GM21619 (cell line): ENCODE measurements at regions not wholly inside any gene's neighbourhood (a gene's known extent, or its start where the extent isn't known, plus 50 kb on each side); places are given as distances from the start of the nearest gene placed in this dataset.
A peak's percentile ranks its signal among the peaks of the same experiment; 100 is the strongest.
"Not testable (repeated sequence)": the region's sequence is repeated elsewhere in the genome, so short reads cannot be mapped to it uniquely, and the experiment has no call there.

Source experiments
- ATAC-seq: cut with Tn5 transposase; IDR thresholded peaks from one replicate; pipeline ENCODE4 v1.9.1; 2021; ENCODE audit not compliant: unreplicated experiment

- ATAC-seq = no peak
Observed at GRCh38 chr6:137968455-137968804, 101.4 kb downstream of the TNFAIP3 start.

GRCh38 chr6:137968901-137969300 is 101.8 kb downstream of the TNFAIP3 start:
- no peak for ATAC-seq

DNA sequence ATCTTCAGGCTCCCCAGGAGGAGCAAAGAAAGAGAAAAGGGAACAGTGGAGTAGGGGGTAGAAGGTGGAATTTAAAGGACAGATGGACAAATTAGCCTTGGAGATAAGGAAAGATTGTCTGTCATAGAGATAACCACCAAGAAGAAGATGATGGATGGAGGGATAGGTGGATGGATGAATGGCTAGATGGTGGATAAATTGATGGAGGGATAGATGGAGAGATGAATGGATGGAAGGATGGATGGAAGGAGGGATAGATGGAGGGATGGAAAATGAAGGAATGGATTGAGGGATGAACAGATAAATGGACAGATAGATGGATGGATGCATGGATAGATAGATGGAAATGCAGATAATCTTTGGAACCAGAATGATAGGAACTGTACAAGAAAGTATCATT is 102.8 kb downstream of the TNFAIP3 start:
- ATAC-seq = no peak

GRCh38 chr6:137970368-137970767 is 103.3 kb downstream of the TNFAIP3 start:
- peak; percentile 43 for ATAC-seq

- ATAC-seq = no peak
Observed at GRCh38 chr6:137973201-137973600, 106.1 kb downstream of the TNFAIP3 start.

DNA sequence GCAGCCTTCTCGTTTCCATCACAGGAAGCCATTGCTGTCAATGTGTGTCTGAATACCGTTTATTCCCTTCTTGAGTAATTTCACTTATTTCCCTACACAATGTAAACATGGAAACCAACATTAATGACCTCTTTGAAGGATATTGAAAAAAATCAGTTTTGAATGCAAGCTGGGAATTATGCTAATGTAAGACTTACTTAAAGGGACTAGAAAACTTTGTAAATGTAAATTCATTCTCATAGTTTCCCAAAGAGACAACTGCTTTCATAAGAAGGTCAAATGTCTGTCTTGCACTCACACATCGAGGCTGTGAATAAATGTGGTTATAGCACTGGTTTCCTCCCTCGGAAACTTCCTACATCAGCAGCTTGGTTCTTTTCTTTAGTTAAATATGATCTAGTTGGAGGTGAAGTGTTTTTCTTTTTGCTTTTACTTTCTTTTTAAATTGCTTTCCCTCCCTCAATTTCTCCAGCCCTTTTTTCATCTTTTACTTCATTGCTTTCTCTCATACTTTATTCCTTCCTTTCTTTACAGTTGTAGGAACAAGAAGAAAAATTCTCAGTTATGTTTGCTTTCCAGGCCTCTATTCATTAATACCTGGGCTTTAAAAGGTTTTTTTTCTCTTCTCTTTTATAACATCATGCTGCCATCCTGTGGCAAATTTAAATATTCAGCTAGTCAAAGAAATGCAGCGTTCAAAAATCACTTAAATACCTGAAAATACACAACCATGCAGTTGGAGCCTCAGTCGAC is 108.3 kb downstream of the TNFAIP3 start:
- ATAC-seq = peak; percentile 42

- no peak for ATAC-seq
Observed at GRCh38 chr6:137976430-137976829, 109.4 kb downstream of the TNFAIP3 start.

DNA sequence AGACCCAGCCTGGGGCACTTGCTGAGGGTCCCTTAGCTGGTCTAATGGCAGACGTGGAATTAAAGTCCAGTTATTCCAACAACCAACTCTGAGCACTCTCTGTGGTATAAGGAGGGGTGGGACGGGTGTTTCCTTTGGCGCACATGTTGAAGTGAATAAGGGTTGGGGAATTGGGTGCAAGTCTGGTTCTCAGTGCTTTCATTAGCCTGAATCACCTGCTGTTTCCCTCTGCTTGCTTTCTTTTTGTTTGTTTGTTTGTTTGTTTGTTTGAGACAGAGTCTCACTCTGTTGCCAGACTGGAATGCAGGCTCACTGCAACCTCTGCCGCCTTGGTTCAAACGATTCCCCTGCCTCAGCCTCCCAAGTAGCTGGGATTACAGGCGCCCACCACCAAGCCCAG is 110.1 kb downstream of the TNFAIP3 start:
- ATAC-seq = no peak

DNA sequence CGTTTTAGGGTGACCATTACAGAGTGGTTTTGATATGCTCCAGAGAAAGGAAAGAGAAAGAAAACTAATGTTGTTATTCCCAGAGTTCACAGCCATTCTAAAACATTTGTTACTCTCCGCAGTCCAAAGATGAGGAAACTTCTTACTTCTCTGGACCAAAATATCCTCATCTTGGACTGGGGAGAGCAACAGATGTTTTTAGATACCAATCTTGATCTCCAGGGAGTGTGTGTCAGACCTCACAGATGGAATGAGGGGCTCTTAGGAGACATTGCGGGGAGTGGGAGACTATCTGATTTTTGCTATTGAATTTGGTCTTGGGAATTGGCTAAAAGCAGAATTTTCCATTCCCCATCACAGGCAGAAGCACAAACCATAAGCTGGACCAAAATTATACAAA is 110.8 kb downstream of the TNFAIP3 start:
- no peak for ATAC-seq

GRCh38 chr6:137978252-137978896 is 111.3 kb downstream of the TNFAIP3 start:
- peak; percentile 46 for ATAC-seq

- not testable (repeated sequence) for ATAC-seq
Observed at GRCh38 chr6:137979263-137979662, 112.2 kb downstream of the TNFAIP3 start.

GRCh38 chr6:137980777-137981176 is 113.7 kb downstream of the TNFAIP3 start:
- no peak for ATAC-seq

DNA sequence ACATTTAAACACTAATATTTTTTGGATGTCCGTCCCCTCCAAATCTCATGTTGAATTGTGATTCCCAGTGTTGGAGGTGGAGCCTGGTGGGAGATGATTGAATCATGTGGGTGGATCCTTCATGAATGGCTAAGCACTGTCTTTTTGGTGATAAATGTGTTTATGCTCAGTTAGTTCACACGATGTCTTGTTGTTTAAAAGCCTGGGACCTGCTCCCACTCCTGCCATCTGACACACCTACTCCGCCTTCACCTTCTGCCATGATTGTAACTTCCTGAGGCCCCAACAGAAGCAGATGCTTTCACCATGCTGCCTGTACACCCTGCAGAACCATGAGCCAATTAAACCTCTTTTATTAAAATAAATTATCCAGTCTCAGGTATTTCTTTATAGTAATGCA is 114.7 kb downstream of the TNFAIP3 start:
- ATAC-seq = no peak

- no peak for ATAC-seq
Observed at GRCh38 chr6:137982418-137983189, 115.5 kb downstream of the TNFAIP3 start.

GRCh38 chr6:137983269-137983668 is 116.2 kb downstream of the TNFAIP3 start:
- ATAC-seq = no peak

DNA sequence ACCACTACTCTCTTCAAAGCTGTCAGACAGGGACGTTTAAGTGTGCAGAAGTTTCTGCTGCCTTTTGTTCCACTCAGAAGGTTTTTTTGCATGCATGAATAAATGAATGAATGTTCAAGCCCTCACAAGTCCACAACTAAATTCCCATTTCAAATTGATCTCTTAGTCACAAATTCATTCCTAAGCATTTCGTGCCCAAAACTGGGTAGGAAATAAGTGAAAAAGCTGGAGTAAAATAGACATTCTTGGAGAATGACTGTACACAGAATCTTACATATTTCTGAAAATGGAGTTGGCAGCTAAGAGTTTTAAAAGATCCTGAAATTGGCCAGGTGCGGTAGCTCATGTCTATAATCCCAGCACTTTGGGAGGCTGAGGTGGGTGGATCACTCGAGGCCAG is 117.6 kb downstream of the PERP start:
- no peak for ATAC-seq

DNA sequence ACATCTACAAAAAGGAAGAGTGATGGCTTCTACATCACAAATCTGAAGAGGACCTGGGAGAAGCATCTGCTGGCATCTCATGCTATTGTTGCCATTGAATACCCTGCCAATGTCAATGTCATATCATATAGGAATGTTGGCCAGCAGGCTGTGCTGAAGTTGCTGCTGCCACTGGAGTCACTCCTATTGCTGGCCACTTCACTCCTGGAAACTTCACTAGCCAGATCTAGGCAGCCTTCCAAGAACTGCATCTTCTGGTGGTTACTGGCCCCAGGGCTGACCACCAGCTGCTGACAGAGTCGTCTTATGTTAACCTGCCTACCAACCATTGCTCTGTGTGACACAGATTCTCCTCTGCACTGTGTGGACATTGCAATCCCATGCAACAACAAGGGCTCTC is 111.8 kb downstream of the PERP start:
- no peak for ATAC-seq

DNA sequence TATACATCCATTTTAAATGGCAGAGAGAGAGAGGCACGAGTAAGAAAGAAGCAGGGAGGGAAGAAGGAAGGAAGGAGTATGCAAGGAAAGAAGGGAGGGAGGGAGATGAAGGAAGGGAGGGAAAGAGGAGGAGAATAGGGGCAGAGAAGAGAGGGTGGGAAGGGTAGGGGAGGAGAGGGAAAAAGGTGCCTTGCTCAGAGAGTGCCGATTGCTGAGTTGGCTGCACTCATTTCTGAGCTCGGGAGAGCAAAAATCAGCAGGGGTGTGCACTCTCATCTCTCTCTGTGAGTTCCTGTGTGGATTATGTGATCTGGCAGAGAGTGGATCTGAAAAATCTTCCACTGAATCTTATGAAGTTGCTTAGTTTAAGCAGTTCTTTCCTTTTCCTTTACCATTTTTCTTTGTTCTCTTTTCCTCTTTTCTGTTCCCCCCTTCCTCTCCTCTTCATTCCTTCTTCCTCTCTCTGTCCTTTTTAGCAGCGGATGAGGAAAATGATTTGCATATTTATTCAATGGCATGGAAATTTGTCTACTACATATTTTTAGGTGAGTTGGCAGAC is 108.7 kb downstream of the PERP start:
- ATAC-seq = no peak

DNA sequence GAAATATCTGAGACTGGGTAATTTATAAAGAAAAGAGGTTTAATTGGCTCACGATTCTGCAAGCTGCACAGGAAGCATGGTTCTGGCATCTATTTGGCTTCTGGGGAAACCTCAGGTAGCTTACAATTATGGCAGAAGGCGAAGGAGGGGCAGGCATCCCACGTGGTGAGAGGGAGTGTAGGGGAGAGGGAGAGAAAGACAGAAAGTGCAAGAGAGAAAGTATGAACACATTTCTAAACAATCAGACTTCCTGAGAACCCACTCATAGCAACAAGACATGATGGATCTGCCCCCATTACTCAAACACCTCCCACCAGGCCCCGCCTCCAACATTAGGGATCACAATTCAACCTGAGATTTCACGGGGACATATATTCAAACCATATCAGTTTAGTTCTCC is 107.4 kb downstream of the PERP start:
- ATAC-seq = no peak

GRCh38 chr6:138000941-138001340 is 106.3 kb downstream of the PERP start:
- no peak for ATAC-seq

- ATAC-seq = no peak
Observed at GRCh38 chr6:138001750-138002349, 105.4 kb downstream of the PERP start.
